Pancreas (tissue), 10 donors: ENCODE measurements at regions not wholly inside any gene's neighbourhood (a gene's known extent, or its start where the extent isn't known, plus 50 kb on each side); places are given as distances from the start of the nearest gene placed in this dataset.

Source experiments
- ATAC-seq, 4 donors: fragments of 200-7000 bp; cut with Tn5 transposase; one replicate each; pipeline versions ENCODE4 v1.8.0 to v1.9.1; 2020; ENCODE audit warnings: mild to moderate bottlenecking in 4 of 4, moderate library complexity in 4 of 4
- DNase-seq, 6 donors: peaks; one replicate each; pipeline ENCODE4 v3.0.0-alpha.2; 2020
- FAIRE-seq: peaks from 2 replicates; lab custom pipeline; 2012; peaks lifted over from hg19 to GRCh38; lab: Jason Lieb, UNC
- H3K27ac ChIP-seq, 4 donors: fragments of 200-600 bp; sonication (generic); 1 replicate in 3 of 4; 2 replicates in 1 of 4; pipeline versions ENCODE4 v1.5.0 to v1.8.0; 2020
- H3K27me3 ChIP-seq, 4 donors: fragments of 200-600 bp; one replicate each; pipeline ENCODE4 v1.8.0; 2021
- H3K36me3 ChIP-seq, 3 donors: fragments of 200-600 bp; sonication (generic) in 1 of 3; one replicate each; pipeline versions ENCODE4 v1.5.0 to v1.8.0; 2020 to 2021
- H3K4me1 ChIP-seq, 3 donors: fragments of 200-600 bp; one replicate each; pipeline ENCODE4 v1.8.0; 2021
- H3K4me3 ChIP-seq, 4 donors: fragments of 200-600 bp; sonication (generic) in 2 of 4; one replicate each; pipeline versions ENCODE4 v1.5.0 to v1.8.0; 2020 to 2021
- H3K9me3 ChIP-seq, 4 donors: fragments of 200-600 bp; one replicate each; pipeline ENCODE4 v1.8.0; 2021
- WGBS, 2 donors: extraction: QIAGEN DNeasy Blood & Tissue Kit; methylation state at CpG; one replicate each; pipeline ENCODE4 v1.1.7; 2013; 5-methylcytosine and 5-hydroxymethylcytosine counted together
- intact Hi-C, 3 donors: fragments of 100-400 bp; cut with DNase I; formaldehyde crosslinking; loops; one replicate each; pipeline versions ENCODE4 v1.11.1 to v1.14.2; 2022
- TF ChIP-seq, protein P1 (sequence below), 4 donors: fragments of 200-600 bp; sonication (generic) in 3 of 4; IDR thresholded peaks; one replicate each; pipeline versions ENCODE4 v1.5.0 to v1.8.0; 2021; ENCODE audit warnings: antibody characterized with exemption in 4 of 4
- donor health status: healthy with polysubstance abuse.
- donor health status: DM: no; HTN: no; CAD: no; lungs with moderate emphysema.
- donor health status: DM: no; HTN: no; CAD: no.
- donor health status: control.
- donor health status: control.
- donor health status: Bipolar disorder and iron deficiency.
- donor health status: DM: yes; HTN: yes; CAD: no.
- donor health status: DM: no; HTN: no; CAD: no.
- donor health status: DM: no; HTN: no; CAD: no.
- donor health status: DM: yes; HTN: yes; CAD: no.

DNA sequence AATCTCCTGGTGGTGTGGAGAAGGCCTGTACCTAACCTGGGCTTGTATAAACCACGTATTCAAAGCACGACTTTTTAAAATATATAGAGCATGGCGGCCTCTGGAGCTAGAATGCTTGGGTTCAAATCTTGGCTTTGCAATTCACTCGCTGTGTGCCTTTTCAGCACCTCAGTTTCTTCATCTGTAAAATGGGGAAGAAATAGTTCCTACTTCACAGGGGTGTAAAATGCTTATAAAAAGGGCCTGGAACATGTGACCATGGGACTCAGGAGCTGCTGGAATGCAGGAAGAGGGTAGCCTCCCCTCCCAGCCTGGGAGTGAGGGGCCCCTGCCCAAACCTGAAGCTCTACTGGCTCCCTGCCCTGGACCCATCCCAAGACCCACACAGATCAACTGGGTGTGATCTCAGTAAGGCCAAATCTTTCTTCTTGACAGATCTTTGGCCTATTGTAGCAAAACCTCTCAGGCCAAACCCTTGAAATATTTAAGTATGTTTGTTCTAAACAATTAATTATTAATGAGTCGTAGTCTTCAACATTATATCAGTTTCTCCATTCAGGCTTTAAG is 269.0 kb downstream of the ZSWIM6 start:
- TF ChIP-seq, protein P1, sequence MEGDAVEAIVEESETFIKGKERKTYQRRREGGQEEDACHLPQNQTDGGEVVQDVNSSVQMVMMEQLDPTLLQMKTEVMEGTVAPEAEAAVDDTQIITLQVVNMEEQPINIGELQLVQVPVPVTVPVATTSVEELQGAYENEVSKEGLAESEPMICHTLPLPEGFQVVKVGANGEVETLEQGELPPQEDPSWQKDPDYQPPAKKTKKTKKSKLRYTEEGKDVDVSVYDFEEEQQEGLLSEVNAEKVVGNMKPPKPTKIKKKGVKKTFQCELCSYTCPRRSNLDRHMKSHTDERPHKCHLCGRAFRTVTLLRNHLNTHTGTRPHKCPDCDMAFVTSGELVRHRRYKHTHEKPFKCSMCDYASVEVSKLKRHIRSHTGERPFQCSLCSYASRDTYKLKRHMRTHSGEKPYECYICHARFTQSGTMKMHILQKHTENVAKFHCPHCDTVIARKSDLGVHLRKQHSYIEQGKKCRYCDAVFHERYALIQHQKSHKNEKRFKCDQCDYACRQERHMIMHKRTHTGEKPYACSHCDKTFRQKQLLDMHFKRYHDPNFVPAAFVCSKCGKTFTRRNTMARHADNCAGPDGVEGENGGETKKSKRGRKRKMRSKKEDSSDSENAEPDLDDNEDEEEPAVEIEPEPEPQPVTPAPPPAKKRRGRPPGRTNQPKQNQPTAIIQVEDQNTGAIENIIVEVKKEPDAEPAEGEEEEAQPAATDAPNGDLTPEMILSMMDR (IDR thresholded peaks at IDR 0.05) = no peak
- no peak overlapping the region for H3K27ac ChIP-seq
- intact Hi-C loops = no loop called here
- peaks cover 15 to 25% (median 22%) of the 10 kb centered on the region in 3 donors for H3K4me1 ChIP-seq
- ATAC-seq (peak in 3 of 4 donors; percentile 25 to 47 (median 37)), FAIRE-seq (no peak), DNase-seq (peak in 4 of 6 donors; percentile 27 to 69 (median 54))
- no peaks in the 10 kb centered on the region for H3K9me3 ChIP-seq
- H3K27me3 ChIP-seq = no peaks in the 10 kb centered on the region
- H3K4me3 ChIP-seq = no peak overlapping the region
- WGBS, 2 donors = 81 to 83% methylated on average over 5 of the region's 5 CpGs
- no peaks in the 10 kb centered on the region for H3K36me3 ChIP-seq

DNA sequence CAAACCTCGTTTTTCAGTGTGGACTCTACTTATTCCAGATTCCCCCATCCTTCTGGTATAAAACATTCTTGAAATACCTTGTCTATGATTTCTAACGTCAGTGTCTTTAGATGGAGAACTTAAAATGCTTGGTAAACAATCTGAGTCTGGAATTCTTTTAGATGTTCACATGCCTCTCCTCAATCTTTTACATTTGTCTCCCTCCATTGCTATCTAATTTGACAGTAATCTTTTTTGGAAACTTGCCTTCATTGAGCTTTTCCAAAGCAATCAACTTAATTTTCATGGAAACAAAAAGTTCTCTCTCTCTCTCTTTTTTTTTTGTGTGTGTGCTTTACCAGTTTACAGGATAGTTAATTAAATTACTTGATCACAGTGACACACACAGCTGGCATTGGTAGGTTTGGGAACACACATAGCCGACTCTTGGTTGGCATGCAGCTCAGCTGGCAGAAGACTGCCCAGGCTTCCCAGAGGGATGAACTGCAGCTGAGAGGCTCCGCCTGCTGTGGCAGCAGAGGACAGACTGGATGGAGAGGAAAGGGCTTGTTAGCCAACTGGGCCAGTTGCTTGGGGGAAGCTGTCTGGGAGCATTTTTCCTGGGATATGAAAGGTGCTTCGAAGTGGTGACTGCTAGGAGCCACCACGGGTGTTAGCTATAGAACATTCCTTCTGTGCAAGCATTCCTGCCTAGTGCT is 271.3 kb downstream of the ZSWIM6 start:
- Histone ChIP-seq H3K4me3 (no peak overlapping the region), H3K36me3 (no peaks in the 10 kb centered on the region), H3K4me1 (peaks cover 13 to 22% (median 14%) of the 10 kb centered on the region in 3 donors), H3K27me3 (no peaks in the 10 kb centered on the region), H3K9me3 (no peaks in the 10 kb centered on the region), H3K27ac (no peak overlapping the region)
- TF ChIP-seq, protein P1 (IDR thresholded peaks at IDR 0.05) = no peak
- intact Hi-C loops = no loop called here
- DNase-seq (peak in 3 of 6 donors; percentile 38 to 54 (median 53)), FAIRE-seq (no peak), ATAC-seq (peak; percentile 41 to 74 (median 66))
- 42% methylated on average over 6 of the region's 6 CpGs for WGBS, 2 donors

DNA sequence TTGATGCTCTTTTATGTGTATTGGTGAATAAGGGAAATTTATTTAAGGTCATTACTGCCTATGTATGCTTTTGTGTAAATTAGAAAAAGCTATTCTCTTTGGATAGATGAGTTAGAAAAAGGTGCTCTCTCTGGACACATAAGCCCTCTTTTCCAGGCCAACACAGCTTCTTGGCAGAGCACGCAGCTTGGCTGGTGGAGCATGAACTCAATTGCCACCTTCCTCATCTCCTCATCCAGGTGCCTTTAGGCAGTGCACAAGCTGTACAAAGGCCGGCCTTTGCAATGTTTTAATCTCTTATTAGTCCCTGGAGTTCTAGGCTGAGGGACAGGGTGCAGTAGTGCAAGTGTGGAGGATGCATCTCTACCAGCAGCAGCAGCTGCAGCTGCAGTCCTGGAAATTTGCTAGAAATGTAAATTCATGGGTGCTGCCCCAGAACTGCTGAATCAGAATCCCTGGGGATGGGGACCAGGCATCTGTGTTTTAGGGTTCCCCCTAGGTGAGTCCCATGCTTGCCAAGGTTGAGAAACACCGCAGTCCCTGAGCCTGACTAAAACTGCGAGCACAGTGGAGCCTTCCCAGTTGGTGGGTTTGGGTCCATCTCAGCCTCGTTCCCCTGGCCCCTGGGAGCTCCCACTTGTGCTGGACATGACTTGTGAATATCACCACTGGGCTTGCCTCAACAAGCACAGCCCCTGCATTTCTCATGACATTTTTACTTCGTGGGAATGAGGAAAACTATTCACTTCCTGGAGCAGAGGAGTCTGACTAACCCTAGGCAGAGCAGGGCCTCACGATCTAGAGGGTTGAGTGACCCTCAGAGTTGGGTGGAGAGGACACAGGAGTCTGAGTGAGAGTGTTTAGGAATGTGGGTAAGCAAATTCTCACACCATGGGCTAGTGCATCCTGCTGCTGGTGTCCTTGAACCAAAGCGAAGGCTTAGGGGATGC is 272.3 kb downstream of the ZSWIM6 start:
- 79 to 80% methylated on average over 8 of the region's 8 CpGs for WGBS, 2 donors
- Histone ChIP-seq H3K4me1 (peaks cover 12 to 22% (median 14%) of the 10 kb centered on the region in 3 donors), H3K4me3 (no peak overlapping the region)

DNA sequence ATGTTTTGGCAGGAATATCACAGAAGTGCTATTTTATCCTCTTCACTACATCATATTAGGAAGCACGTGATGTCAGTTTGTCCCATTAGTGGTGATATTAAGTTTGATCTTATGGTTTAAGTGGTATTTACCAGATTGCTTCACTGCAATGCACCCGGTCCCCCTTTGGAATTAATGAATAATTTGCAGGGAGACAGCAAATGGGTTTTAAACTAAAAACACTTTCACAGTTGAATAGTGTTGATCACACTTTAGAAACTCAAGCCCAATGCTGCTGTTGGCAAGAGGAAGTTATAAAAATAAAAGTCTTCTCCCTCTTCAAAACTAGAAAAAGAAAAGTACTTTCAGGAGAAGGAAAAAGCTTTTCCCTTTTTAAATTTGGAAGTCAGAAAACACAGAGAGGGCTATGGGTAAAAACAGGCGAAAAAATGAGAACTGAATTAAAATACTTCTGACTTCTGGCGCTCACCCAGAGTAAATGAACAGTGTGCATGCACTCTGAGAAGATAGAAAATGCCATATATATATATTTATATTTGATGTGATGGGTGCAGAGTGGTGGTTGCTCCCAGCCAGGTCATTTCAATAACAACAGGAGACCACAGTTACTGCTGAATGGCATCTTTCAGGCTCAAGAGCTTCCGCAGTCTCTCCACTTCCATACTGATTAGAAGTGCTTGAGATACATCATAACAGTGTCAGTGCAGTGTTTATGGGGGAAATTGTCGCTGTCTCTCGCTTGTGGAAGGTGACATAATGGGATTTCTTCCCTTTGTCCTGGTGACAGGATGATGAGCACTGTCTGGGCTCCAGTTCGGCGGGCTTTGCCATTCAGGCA is 278.0 kb downstream of the ZSWIM6 start:
- 78 to 84% methylated on average over 9 of the region's 9 CpGs for WGBS, 2 donors
- Histone ChIP-seq H3K27me3 (no peaks in the 10 kb centered on the region), H3K9me3 (no peaks in the 10 kb centered on the region), H3K36me3 (no peaks in the 10 kb centered on the region), H3K4me1 (no peaks in the 10 kb centered on the region), H3K27ac (no peak overlapping the region), H3K4me3 (no peak overlapping the region)
- DNase-seq = no peak
- TF ChIP-seq, protein P1 (IDR thresholded peaks at IDR 0.05) = no peak
- no peak for FAIRE-seq
- intact Hi-C loops = no loop called here
- no peak for ATAC-seq

More for the DNA sequence above, 272.3 kb downstream of the ZSWIM6 start:
- ATAC-seq (no peak), FAIRE-seq (no peak), DNase-seq (no peak)
- Histone ChIP-seq H3K36me3 (no peaks in the 10 kb centered on the region), H3K27me3 (no peaks in the 10 kb centered on the region), H3K27ac (no peak overlapping the region), H3K9me3 (no peaks in the 10 kb centered on the region)
- TF ChIP-seq, protein P1 (IDR thresholded peaks at IDR 0.05) = no peak
- intact Hi-C loops = no loop called here
